BE2C (cell line): ENCODE measurements at regions not wholly inside any gene's neighbourhood (a gene's known extent, or its start where the extent isn't known, plus 50 kb on each side); places are given as distances from the start of the nearest gene placed in this dataset.

Experiments used
- DNase-seq: peaks from one replicate; pipeline ENCODE4 v3.0.0-alpha.2; 2020
- H3K27me3 ChIP-seq: fragments of 250-450 bp; sonication (Bioruptor Pico); 2 replicates; pipeline ENCODE4 v1.5.1; 2020; ENCODE audit warnings: mild to moderate bottlenecking
- H3K36me3 ChIP-seq: fragments of 250-450 bp; sonication (Bioruptor Pico); 2 replicates; pipeline ENCODE4 v1.5.1; 2020; ENCODE audit warnings: mild to moderate bottlenecking
- H3K4me1 ChIP-seq: fragments of 250-450 bp; sonication (Bioruptor Pico); 2 replicates; pipeline ENCODE4 v1.5.1; 2020
- H3K4me3 ChIP-seq: 2 replicates; pipeline ENCODE4 v1.5.1; 2011; ENCODE audit warnings: low read depth, low read length
- H3K9me3 ChIP-seq: fragments of 250-450 bp; sonication (Bioruptor Pico); 2 replicates; pipeline ENCODE4 v1.5.1; 2020
- CTCF ChIP-seq: IDR thresholded peaks from 2 replicates; pipeline ENCODE4 v1.5.1; 2012; ENCODE audit warnings: mild to moderate bottlenecking, low read depth, low read length

GRCh38 chr20:22513574-22513973 is 70.8 kb downstream of the FOXA2 start:
- no peaks in the 10 kb centered on the region for H3K4me1 ChIP-seq
- H3K27me3 ChIP-seq: no peaks in the 10 kb centered on the region
- no peaks in the 10 kb centered on the region for H3K9me3 ChIP-seq
- TF ChIP-seq CTCF: no peak
- DNase-seq: no peak
- no peak overlapping the region for H3K4me3 ChIP-seq
- no peaks in the 10 kb centered on the region for H3K36me3 ChIP-seq

DNA sequence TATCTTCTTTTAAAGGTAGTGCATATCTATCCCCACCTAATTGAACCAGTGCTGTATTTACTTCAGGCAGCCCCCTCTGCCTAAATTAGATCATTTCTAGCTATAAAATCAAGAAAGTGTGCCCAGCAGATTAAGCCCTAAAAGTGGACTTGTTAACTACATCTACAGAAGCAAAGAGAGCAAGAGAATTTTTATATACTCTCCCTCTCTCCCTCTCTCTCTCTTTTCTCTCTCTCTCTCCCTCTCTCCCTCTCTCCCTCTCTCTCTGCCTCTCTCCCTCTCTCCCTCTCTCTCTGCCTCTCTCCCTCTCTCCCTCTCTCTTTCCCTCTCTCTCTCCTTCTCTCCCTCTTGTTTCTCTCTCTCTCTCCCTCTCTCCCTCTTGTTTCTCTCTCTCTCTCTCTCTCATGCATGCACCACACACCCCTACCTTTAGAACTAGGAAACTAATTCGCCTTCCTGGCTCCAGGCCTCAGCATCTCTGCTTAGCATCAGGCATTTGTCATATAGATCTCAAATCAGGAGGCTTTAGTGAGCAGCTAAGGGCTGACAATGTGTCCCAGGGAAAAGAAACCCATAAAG is 71.4 kb downstream of the FOXA2 start:
- TF ChIP-seq CTCF: no peak
- DNase-seq: no peak
- Histone ChIP-seq H3K4me3 (no peak overlapping the region), H3K4me1 (no peaks in the 10 kb centered on the region), H3K27me3 (no peaks in the 10 kb centered on the region), H3K36me3 (no peaks in the 10 kb centered on the region), H3K9me3 (no peaks in the 10 kb centered on the region)

- H3K9me3 ChIP-seq: no peaks in the 10 kb centered on the region
- no peak for DNase-seq
- no peak overlapping the region for H3K4me3 ChIP-seq
- no peaks in the 10 kb centered on the region for H3K4me1 ChIP-seq
- no peaks in the 10 kb centered on the region for H3K36me3 ChIP-seq
- no peak for TF ChIP-seq CTCF
- H3K27me3 ChIP-seq: no peaks in the 10 kb centered on the region
Observed at GRCh38 chr20:22511943-22512910, 72.1 kb downstream of the FOXA2 start.

DNA sequence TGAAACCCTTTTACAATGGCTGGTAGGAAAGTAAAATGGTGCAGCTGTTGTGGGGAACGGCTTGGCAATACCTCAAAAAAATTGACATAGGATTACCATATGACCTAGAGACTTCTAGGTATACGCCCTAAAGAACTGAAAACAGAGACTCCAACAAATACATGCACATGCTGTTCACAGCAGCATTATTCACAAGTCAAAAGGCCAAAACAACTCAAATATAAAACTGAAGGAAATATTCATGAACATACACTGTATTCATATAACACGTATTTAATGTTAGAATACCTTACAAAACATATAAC is 74.6 kb downstream of the FOXA2 start:
- Histone ChIP-seq H3K4me1 (no peaks in the 10 kb centered on the region), H3K9me3 (no peaks in the 10 kb centered on the region), H3K27me3 (no peaks in the 10 kb centered on the region), H3K4me3 (no peak overlapping the region), H3K36me3 (no peaks in the 10 kb centered on the region)
- DNase-seq: no peak
- TF ChIP-seq CTCF: no peak

GRCh38 chr20:22509090-22509842 is 75.1 kb downstream of the FOXA2 start:
- Histone ChIP-seq H3K4me1 (no peaks in the 10 kb centered on the region), H3K9me3 (no peaks in the 10 kb centered on the region), H3K4me3 (no peak overlapping the region), H3K27me3 (no peaks in the 10 kb centered on the region), H3K36me3 (no peaks in the 10 kb centered on the region)
- no peak for DNase-seq
- TF ChIP-seq CTCF: no peak

DNA sequence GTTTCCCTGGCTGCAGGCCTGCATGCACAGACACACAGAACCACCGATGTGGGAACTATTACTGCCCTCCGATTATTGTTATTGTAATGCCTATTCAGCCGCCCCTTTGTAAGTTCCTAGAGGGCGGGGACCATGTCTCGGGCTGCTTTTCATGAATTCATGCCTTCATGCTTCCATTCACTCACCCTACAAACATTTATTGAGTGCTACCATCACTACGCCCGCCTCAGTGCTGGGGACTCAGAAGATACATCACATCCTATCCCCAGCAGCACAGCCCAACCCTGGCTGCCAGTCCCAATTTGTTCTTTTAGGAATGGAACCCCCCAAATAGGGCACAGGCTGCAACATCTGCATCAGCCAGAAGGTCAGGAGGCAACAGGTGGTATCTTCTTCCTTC is 75.9 kb downstream of the FOXA2 start:
- TF ChIP-seq CTCF: no peak
- H3K27me3 ChIP-seq: no peaks in the 10 kb centered on the region
- H3K36me3 ChIP-seq: no peaks in the 10 kb centered on the region
- no peaks in the 10 kb centered on the region for H3K4me1 ChIP-seq
- no peaks in the 10 kb centered on the region for H3K9me3 ChIP-seq
- no peak for DNase-seq
- H3K4me3 ChIP-seq: no peak overlapping the region
